PFSK-1 (cell line): ENCODE measurements at regions not wholly inside any gene's neighbourhood (a gene's known extent, or its start where the extent isn't known, plus 50 kb on each side); places are given as distances from the start of the nearest gene placed in this dataset.

Experiments
- FOXP2 ChIP-seq: optimal IDR thresholded peaks from 2 replicates; pipeline ENCODE3; 2011; ENCODE audit warnings: borderline replicate concordance, control low read depth, inconsistent platforms; ENCODE audit not compliant: insufficient read depth; ENCODE audit errors: extremely low read length, extremely low read depth
- POLR2AphosphoS5 ChIP-seq: IDR thresholded peaks from 2 replicates; pipeline ENCODE4 v1.6.1; 2012; ENCODE audit warnings: low read depth, mild to moderate bottlenecking, control low read depth, low read length, moderate library complexity
- SIN3A ChIP-seq: IDR thresholded peaks from 2 replicates; pipeline ENCODE4 v1.6.1; 2012; ENCODE audit warnings: mild to moderate bottlenecking, low read length, moderate library complexity, borderline replicate concordance; ENCODE audit not compliant: insufficient read depth
- TAF1 ChIP-seq: IDR thresholded peaks from 2 replicates; pipeline ENCODE4 v1.6.1; 2012; ENCODE audit warnings: low read length, control low read depth, borderline replicate concordance; ENCODE audit not compliant: insufficient read depth
- TF ChIP-seq, protein P1 (sequence below), 2 experiments: IDR thresholded peaks; 2 replicates each; pipeline versions ENCODE4 v1.6.1 to v1.8.0; 2011 to 2012; ENCODE audit warnings: low read depth in 2 of 2, low read length in 2 of 2, control low read depth in 1 of 2, inconsistent platforms in 1 of 2, mild to moderate bottlenecking in 1 of 2, moderate library complexity in 1 of 2; ENCODE audit not compliant: insufficient read depth in 1 of 2

- TF ChIP-seq, protein P1, sequence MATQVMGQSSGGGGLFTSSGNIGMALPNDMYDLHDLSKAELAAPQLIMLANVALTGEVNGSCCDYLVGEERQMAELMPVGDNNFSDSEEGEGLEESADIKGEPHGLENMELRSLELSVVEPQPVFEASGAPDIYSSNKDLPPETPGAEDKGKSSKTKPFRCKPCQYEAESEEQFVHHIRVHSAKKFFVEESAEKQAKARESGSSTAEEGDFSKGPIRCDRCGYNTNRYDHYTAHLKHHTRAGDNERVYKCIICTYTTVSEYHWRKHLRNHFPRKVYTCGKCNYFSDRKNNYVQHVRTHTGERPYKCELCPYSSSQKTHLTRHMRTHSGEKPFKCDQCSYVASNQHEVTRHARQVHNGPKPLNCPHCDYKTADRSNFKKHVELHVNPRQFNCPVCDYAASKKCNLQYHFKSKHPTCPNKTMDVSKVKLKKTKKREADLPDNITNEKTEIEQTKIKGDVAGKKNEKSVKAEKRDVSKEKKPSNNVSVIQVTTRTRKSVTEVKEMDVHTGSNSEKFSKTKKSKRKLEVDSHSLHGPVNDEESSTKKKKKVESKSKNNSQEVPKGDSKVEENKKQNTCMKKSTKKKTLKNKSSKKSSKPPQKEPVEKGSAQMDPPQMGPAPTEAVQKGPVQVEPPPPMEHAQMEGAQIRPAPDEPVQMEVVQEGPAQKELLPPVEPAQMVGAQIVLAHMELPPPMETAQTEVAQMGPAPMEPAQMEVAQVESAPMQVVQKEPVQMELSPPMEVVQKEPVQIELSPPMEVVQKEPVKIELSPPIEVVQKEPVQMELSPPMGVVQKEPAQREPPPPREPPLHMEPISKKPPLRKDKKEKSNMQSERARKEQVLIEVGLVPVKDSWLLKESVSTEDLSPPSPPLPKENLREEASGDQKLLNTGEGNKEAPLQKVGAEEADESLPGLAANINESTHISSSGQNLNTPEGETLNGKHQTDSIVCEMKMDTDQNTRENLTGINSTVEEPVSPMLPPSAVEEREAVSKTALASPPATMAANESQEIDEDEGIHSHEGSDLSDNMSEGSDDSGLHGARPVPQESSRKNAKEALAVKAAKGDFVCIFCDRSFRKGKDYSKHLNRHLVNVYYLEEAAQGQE (IDR thresholded peaks at IDR 0.05; ENCODE audit: insufficient read depth in 1 of 2, low read depth in 2 of 2, low read length in 2 of 2) = no peak
- TF ChIP-seq FOXP2 (no peak), POLR2AphosphoS5 (no peak), TAF1 (no peak), SIN3A (no peak)
These were observed 588.8 kb downstream of the REEP3 start for GRCh38 chr10:64109926-64110495.

DNA sequence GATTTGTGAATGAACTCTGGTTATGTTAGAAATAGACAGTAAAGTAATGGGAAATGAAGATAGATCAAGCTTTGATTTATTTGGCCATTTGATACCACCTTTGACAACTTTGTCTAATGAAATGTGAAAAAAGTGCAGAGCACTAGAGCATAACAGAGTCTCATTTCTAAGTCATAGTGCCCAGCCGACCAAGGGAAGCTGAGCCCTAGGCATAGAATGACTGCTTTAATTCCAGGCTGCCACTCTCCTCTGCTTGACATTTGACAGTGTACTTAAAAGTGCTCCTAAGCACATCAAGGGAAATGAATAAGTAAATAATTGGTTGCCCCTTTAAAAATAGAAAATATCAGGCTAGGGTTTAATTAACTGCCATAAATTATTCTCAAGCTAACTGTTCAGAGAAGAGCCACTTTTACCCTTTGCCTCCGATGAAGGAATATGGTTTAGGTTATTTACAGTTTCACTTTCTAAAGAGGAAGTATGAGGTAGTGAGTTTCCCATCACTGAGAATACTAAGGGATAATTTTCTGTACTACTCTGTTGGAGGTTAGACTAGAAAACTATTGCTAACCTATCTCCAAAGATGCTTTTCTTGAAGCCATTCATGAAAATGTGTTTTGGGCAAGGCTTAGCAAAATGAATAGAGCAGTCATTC lies 591.6 kb downstream of the REEP3 start:
- no peak for TF ChIP-seq FOXP2
- TF ChIP-seq SIN3A = no peak
- TF ChIP-seq, protein P1 (IDR thresholded peaks at IDR 0.05; ENCODE audit: insufficient read depth in 1 of 2, low read depth in 2 of 2, low read length in 2 of 2) = no peak
- no peak for TF ChIP-seq POLR2AphosphoS5
- no peak for TF ChIP-seq TAF1

DNA sequence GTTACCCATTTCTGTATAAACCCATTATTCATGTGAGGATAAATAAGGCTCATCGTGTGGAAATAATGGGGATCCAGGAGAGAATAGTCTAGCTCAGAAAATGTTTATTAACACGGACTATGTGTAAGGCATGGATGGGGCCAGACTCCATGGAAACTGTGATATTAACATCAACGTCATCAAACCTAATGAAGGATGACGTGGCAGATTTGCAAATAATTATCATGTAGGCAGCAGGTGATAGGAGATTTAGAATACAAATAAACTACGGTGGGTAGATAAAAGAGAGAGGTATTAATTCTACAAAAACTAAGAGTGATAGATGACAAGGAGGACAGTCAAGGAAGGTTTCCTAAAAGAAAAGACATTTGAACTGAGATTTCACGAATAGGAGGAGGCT lies 592.2 kb downstream of the REEP3 start:
- no peak for TF ChIP-seq FOXP2
- no peak for TF ChIP-seq TAF1
- no peak for TF ChIP-seq SIN3A
- TF ChIP-seq POLR2AphosphoS5 = no peak
- TF ChIP-seq, protein P1 (IDR thresholded peaks at IDR 0.05; ENCODE audit: insufficient read depth in 1 of 2, low read depth in 2 of 2, low read length in 2 of 2) = no peak

DNA sequence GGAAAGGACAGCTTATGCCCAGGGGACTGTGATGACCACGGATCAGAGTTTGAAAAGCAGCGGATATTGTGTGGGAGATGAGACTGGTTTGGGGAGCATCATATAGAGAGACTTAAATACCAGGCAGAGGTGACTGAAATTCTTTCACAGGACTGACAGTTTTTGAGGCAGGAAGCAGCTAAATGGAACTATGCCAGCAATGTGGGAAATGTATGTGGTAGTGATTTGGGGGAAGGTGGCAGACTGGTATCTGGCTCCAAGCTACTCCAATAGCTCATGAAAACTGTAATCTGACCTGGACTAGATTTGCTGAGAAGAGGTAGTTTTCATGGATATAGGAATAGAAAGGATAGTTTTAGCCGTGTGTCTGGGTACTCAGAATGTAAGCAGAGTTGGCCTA lies 592.6 kb downstream of the REEP3 start:
- TF ChIP-seq SIN3A = no peak
- no peak for TF ChIP-seq POLR2AphosphoS5
- TF ChIP-seq, protein P1 (IDR thresholded peaks at IDR 0.05; ENCODE audit: insufficient read depth in 1 of 2, low read depth in 2 of 2, low read length in 2 of 2) = no peak
- no peak for TF ChIP-seq FOXP2
- TF ChIP-seq TAF1 = no peak
